DND-41 (cell line): ENCODE measurements at regions not wholly inside any gene's neighbourhood (a gene's known extent, or its start where the extent isn't known, plus 50 kb on each side); places are given as distances from the start of the nearest gene placed in this dataset.

Experiments
- EZH2 ChIP-seq: IDR thresholded peaks from 3 replicates; pipeline ENCODE4 v1.6.1; 2012; ENCODE audit warnings: borderline replicate concordance, low read depth, mild to moderate bottlenecking, moderate library complexity, low read length, inconsistent platforms; ENCODE audit not compliant: severe bottlenecking
- TF ChIP-seq, protein P1 (sequence below): IDR thresholded peaks from 2 replicates; pipeline ENCODE4 v1.5.1; 2012; ENCODE audit warnings: borderline replicate concordance, low read length, moderate library complexity, mild to moderate bottlenecking; ENCODE audit not compliant: poor library complexity, severe bottlenecking; ENCODE audit errors: extremely low read depth

DNA sequence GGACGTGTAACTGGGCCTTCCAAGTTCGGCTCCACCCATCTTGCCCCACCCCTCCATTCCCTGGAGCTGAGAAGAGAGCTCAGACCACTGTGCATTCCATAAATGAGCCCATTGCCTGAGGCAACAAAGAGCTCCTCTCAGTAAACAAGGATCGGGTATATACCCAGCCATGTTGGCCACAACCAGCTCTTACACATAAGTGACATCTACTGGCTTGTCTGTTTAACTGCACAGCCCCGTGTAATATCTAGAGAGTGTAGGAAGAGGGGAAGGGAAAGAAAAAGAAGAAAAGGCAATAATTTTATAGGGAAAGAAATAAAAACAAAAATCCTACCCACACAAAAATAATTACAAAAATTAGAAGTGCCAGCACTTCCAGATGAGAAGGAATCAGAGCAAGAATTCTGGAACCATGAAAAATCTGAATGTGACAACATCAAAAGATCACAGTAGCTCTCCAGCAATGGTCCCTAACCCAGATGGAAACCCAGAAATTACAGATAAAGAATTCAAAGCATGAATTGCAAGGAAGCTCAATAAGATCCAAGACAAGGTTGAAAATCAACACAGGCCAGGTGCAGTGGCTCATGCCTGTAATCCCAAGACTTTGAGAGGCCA lies 308.1 kb downstream of the RPAP3 start:
- TF ChIP-seq, protein P1, sequence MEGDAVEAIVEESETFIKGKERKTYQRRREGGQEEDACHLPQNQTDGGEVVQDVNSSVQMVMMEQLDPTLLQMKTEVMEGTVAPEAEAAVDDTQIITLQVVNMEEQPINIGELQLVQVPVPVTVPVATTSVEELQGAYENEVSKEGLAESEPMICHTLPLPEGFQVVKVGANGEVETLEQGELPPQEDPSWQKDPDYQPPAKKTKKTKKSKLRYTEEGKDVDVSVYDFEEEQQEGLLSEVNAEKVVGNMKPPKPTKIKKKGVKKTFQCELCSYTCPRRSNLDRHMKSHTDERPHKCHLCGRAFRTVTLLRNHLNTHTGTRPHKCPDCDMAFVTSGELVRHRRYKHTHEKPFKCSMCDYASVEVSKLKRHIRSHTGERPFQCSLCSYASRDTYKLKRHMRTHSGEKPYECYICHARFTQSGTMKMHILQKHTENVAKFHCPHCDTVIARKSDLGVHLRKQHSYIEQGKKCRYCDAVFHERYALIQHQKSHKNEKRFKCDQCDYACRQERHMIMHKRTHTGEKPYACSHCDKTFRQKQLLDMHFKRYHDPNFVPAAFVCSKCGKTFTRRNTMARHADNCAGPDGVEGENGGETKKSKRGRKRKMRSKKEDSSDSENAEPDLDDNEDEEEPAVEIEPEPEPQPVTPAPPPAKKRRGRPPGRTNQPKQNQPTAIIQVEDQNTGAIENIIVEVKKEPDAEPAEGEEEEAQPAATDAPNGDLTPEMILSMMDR: peak; percentile 46
- no peak for TF ChIP-seq EZH2
